ENCODE measurements at regions not wholly inside any gene's neighbourhood (a gene's known extent, or its start where the extent isn't known, plus 50 kb on each side); places are given as distances from the start of the nearest gene placed in this dataset.

DNA sequence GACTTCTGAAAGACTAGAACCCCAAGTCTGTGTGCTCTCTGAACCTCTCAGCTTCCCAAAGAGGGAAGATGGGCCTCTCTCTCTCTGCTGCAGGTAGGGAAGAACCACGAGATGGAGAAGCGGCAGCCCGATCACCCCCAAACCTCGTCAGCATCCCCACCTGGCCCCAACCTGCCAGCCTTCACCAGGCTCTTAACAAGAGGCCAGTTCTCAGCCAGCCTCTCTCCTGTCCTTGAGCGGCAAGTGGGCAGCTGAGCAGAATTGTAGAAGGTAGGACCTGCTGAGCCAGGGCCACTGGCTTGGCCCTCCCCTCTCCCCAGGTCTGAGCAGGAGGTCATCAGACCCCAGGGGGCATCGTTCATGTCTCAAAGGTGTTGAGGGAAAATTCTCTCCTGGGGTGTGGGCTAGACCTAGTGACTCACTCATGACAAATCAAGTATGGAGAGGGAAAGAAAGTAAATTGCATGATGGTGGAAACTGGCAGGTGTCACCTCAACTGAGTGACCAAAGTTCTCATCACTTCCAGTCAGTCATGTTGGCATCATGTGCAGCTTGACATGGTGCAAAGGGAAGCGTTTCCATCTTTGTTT, 92.0 kb upstream of the GPR26 start:
- TF ChIP-seq PATZ1 (CRISPR knock-in tag; IDR thresholded peaks at IDR 0.05; ENCODE audit: borderline replicate concordance), result no peak
- no peak for TF ChIP-seq CREB5 (CRISPR knock-in tag; IDR thresholded peaks at IDR 0.05; ENCODE audit: low read depth)
- no peak for TF ChIP-seq ARNTL (CRISPR knock-in tag; IDR thresholded peaks at IDR 0.05; ENCODE audit: borderline replicate concordance, low read depth)
- no peak for TF ChIP-seq ZFP3 (CRISPR knock-in tag; IDR thresholded peaks at IDR 0.05)
- TF ChIP-seq ZNF8 (CRISPR knock-in tag; IDR thresholded peaks at IDR 0.05), result no peak
- no peak for TF ChIP-seq ZC3H10 (CRISPR knock-in tag; IDR thresholded peaks at IDR 0.05)
- no peak for TF ChIP-seq PPARA (CRISPR knock-in tag; IDR thresholded peaks at IDR 0.05; ENCODE audit: borderline replicate concordance)
- no peak for TF ChIP-seq ZNF565 (CRISPR knock-in tag; conservative IDR thresholded peaks at IDR 0.05; ENCODE audit: low read depth)
- no peak for TF ChIP-seq ZNF70 (CRISPR knock-in tag; IDR thresholded peaks at IDR 0.05)

Data from SK-N-SH treated with all-trans-retinoic acid at 6 μM for 48 hours (cell line).